K562 (cell line): ENCODE measurements at regions not wholly inside any gene's neighbourhood (a gene's known extent, or its start where the extent isn't known, plus 50 kb on each side); places are given as distances from the start of the nearest gene placed in this dataset.

Source experiments
- CCAR2 ChIP-seq: fragments of 200-400 bp; formaldehyde crosslinking; IDR thresholded peaks from 2 replicates; pipeline ENCODE4 v1.6.1; 2017; ENCODE audit warnings: mild to moderate bottlenecking, low read depth, low read length
- HMG20B ChIP-seq: fragments of 250-450 bp; sonication (Bioruptor Pico); IDR thresholded peaks from 2 replicates; pipeline ENCODE4 v1.5.0; 2021; ENCODE audit warnings: mild to moderate bottlenecking
- KDM4B ChIP-seq, 2 experiments: fragments of 450-650 bp in 1 of 2; sonication (generic) in 1 of 2; IDR thresholded peaks; 2 replicates each; pipeline ENCODE4 v1.6.1; 2016 to 2017; ENCODE audit warnings: borderline replicate concordance in 2 of 2, antibody characterized with exemption in 1 of 2, low read depth in 1 of 2, mild to moderate bottlenecking in 1 of 2
- MCM7 ChIP-seq, 2 experiments: fragments of 450-650 bp; IDR thresholded peaks; 2 replicates each; pipeline ENCODE4 v1.6.1; 2016 to 2018
- MLX ChIP-seq, 2 experiments: fragments of 450-650 bp in 1 of 2; sonication (generic) in 1 of 2; formaldehyde crosslinking; conservative IDR thresholded peaks; 2 replicates each; pipeline versions ENCODE4 v1.4.0 to v1.8.1; 2020 to 2022; ENCODE audit warnings: mild to moderate bottlenecking in 1 of 2, missing genetic modification reagents in 1 of 2
- MTF1 ChIP-seq: fragments of 250-450 bp; sonication (Bioruptor Pico); IDR thresholded peaks from 2 replicates; pipeline ENCODE4 v1.9.0; 2021; ENCODE audit warnings: moderate library complexity, mild to moderate bottlenecking, inconsistent platforms, borderline replicate concordance
- NBN ChIP-seq: fragments of 450-650 bp; IDR thresholded peaks from 2 replicates; pipeline ENCODE4 v1.6.1; 2016; ENCODE audit warnings: low read depth, mild to moderate bottlenecking
- NR3C1 ChIP-seq: sonication (generic); formaldehyde crosslinking; IDR thresholded peaks from 2 replicates; pipeline ENCODE4 v1.8.1; 2022; ENCODE audit warnings: missing genetic modification reagents
- POLR2A ChIP-seq: fragments of 450-650 bp; conservative IDR thresholded peaks from 2 replicates; pipeline ENCODE4 v1.6.1; 2016
- PRDM10 ChIP-seq: fragments of 450-650 bp; IDR thresholded peaks from 2 replicates; pipeline ENCODE4 v1.6.1; 2018; ENCODE audit not compliant: partially characterized antibody
- SMC3 ChIP-seq: conservative IDR thresholded peaks from 2 replicates; pipeline ENCODE4 v1.6.1; 2011; ENCODE audit warnings: low read depth, low read length, improper control_type of control experiment; ENCODE audit not compliant: insufficient read depth
- ZBTB17 ChIP-seq: fragments of 450-650 bp; formaldehyde crosslinking; IDR thresholded peaks from 2 replicates; pipeline ENCODE4 v1.4.0; 2020; ENCODE audit warnings: mild to moderate bottlenecking
- ZNF140 ChIP-seq: fragments of 250-450 bp; sonication (Bioruptor Pico); IDR thresholded peaks from 2 replicates; pipeline ENCODE4 v1.8.0; 2021; ENCODE audit warnings: moderate library complexity, mild to moderate bottlenecking, inconsistent platforms
- ZNF24 ChIP-seq: fragments of 450-650 bp; IDR thresholded peaks from 2 replicates; pipeline ENCODE4 v1.6.1; 2016

GRCh38 chr1:30450818-30451233 lies 272.6 kb downstream of the MATN1 start:
- TF ChIP-seq POLR2A (no peak), ZNF140 (no peak), MCM7 (IDR thresholded peaks at IDR 0.05) (no peak), NBN (no peak), ZBTB17 (CRISPR knock-in tag) (no peak), ZNF24 (no peak), SMC3 (no peak), HMG20B (CRISPR knock-in tag) (no peak), MLX (CRISPR knock-in tag; conservative IDR thresholded peaks at IDR 0.05) (no peak), KDM4B (IDR thresholded peaks at IDR 0.05; ENCODE audit: borderline replicate concordance in 2 of 2, low read depth in 1 of 2) (no peak), PRDM10 (no peak), CCAR2 (no peak), NR3C1 (CRISPR knock-in tag) (no peak), MTF1 (CRISPR knock-in tag) (no peak)
